NCI-H2227 (cell line): ENCODE measurements at regions not wholly inside any gene's neighbourhood (a gene's known extent, or its start where the extent isn't known, plus 50 kb on each side); places are given as distances from the start of the nearest gene placed in this dataset.
"Not testable (repeated sequence)": the region's sequence is repeated elsewhere in the genome, so short reads cannot be mapped to it uniquely, and the experiment has no call there.

Source experiments
- DNase-seq: peaks from one replicate; lab custom pipeline; 2025; ENCODE audit not compliant: unreplicated experiment; lab: John Stamatoyannopoulos, UW

DNA sequence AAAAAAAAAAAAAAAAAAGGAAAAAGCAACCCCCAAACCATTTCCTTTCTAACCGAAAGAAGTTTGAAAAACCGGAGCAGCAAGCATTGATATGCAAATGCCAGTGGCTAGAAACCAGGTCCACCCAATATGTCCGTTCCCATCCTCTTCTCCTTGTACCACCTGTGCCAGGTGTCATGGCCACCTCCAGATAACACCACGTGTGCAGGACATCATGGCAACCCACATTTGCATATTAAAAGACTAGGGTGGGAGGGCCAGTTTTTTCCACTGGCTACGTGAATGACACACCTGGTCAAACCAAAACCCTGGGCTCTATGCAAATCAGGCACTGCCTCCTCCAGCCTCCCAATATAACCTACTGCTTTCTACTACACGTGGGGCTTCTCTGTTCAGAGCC, 303.3 kb upstream of the GULP1 start:
- no peak for DNase-seq

- no peak for DNase-seq
These were observed 301.6 kb upstream of the GULP1 start for GRCh38 chr2:187989925-187990623.

GRCh38 chr2:187991389-187991788, 300.3 kb upstream of the GULP1 start:
- no peak for DNase-seq

DNA sequence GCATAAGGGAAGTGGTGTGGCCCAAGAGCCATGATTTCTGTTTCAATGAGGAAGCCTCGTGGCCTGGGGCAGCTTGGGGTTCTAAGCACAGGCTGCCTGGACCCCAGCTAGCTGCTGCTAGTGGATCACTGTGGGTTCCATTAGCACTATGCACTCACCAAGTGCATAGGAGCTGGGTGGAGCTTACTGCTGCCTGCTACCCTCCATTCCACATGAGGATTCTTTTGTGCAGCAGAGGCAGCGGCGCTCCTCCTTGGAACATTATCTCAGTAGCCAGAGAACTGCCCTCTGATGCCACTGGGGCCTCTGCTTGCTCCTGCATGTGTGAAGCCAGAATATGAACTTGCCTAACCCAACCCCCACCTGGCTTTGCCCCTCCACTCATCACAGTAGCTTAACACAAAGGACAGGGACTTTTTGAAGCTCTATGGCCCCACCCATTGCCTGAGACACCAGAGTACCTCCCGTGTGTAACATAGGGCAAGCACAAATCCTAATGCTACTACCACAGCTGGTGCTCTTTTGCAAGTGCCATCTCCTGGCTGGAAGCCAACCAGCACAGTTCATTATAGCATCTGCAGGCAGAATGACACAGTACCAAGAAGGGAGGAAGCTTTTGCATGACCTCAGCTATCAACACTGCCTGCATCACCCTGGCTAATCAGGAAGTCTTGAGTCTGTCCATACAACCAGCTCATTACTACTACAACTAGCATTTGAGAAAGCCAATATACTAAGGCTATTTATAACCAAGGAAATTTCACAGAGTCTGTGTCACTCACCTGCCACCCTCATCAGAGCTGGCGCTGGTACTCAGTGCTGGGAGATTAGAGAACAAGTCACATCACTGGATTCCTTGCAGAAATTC, 297.0 kb upstream of the GULP1 start:
- DNase-seq: peak; percentile 5

- no peak for DNase-seq
These were observed 296.1 kb upstream of the GULP1 start for GRCh38 chr2:187995556-187995955.

DNA sequence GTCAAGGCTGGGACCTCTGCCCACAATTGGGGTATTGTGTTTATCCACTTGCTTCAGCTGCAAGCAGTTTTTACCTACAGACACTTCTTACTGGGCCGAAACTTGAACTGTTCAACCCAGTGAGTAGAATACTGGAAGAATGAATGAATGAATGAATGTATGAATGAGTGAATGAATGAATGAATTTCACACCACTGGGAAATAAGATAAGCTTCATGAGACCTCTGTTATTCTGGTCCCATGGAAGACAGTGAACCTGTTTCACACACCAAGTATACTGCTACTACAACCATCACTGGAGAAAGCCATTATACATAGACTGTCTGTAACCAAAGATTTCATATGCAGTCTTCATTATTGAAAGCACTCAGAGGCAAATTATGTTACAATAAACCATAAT, 295.0 kb upstream of the GULP1 start:
- no peak for DNase-seq

DNA sequence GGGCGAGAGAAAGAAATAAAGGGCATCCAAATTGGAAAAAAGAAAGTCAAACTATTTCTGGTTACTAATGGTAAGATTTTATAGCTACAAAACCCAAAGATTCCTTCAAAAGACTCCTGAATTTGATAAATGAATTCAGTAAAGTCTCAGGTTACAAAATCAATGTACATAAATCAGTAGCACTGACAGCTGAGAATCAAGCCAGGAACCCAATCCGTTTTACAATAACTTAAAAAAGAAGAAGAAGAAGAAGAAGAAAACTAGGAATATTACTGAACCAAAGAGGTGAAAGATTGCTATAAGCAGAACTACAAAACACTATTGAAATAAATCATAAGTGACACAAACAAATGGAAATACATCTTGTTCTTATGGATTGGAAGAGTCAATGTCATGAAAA, 291.5 kb upstream of the GULP1 start:
- DNase-seq: no peak

DNA sequence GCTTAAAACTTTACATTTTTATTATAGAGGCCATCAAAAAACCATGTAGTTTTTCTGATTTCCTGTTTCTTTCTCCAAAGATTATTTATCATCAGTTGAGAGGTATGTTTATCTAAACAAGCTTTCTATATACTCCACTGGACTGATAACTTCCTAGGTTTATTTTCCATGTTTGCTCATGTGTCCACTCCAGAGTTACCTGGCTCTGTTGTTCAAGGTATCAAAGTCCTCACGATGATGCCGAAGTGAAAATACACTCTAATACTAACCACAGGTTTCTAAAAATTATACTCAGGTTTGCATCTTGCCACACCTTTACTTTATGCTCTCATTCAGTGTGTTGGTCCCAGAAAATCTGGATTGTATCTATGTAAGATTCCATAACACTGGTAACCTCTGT, 287.9 kb upstream of the GULP1 start:
- DNase-seq: no peak

DNA sequence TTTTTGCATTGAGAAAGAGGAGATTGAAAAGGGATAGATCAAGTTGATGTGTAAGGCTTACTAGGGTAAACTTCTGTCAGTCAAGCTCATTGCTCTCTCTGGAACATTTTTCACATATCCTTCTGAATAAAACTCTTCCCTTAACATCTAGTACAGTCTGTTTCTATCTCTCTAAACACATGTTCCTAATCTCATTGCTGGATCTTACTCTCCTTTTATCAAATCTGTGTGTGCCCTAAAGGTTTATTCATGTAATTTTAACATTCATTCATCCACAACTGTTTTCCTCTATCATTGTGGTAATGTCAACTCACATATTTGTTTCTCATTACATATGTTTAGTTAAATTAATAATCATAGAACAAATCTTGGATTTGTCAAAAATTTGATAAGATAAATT, 277.9 kb upstream of the GULP1 start:
- DNase-seq: no peak

DNA sequence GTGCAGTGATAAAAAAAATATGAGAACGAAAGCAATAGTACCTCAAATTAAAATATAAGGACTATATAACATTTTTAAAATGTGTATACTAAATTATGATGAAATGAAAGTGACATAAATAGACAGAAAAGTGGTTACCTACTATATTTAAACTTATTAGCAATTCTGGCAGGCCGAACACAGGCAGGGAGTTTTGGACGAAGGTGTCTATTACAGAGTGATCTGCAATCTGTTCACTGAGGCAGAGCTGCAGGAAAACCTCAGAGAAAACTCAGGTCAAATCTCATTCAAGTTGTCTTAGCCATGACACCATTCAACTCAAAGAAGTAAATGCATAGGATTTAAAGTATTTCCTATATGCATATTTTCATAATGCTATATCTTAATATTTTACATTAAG, 274.8 kb upstream of the GULP1 start:
- DNase-seq: no peak

- no peak for DNase-seq
These were observed 269.3 kb upstream of the GULP1 start for GRCh38 chr2:188022389-188022788.

GRCh38 chr2:188023035-188023434, 268.6 kb upstream of the GULP1 start:
- no peak for DNase-seq

GRCh38 chr2:188024811-188025210, 266.9 kb upstream of the GULP1 start:
- no peak for DNase-seq

DNA sequence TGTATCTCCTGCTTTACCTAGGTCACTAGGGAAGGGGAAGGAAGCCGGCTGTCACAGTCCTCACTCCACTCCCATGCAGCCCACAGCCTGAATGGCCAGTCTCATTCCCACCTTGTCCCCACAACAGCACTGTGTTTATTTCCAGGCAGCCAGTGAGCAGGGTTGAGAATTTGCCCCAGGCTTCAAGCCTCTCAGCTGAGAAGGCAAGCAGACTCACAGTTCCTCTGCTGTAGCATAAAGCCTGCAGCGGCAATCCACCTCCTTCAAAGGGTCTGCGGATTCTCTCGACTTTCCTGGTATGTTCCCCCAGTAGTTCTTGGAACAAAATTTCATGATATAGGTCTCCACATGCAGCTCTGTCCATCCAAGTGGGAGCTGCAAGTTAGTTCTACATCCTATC, 262.9 kb upstream of the GULP1 start:
- no peak for DNase-seq

GRCh38 chr2:188032306-188032705, 259.4 kb upstream of the GULP1 start:
- no peak for DNase-seq

DNA sequence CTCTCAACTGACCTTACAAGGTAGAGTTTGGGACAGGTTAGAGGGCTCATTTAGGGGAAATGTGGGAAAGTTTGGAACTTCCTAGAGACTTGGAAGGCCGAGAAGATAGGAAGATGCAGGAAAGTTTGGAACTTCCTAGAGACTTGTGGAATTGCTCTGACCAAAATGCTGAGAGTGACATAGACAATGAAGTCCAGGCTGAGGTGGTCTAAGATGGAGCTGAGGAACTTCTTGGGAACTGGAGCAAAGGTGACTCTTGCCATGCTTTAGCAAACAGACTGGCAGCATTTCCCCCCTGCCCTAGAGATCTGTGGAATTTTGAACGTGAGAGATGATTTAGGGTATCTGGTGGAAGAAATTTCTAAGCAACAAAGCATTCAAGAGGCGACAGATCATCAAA, 258.9 kb upstream of the GULP1 start:
- no peak for DNase-seq

- DNase-seq: not testable (repeated sequence)
These were observed 258.4 kb upstream of the GULP1 start for GRCh38 chr2:188033240-188033639.

- not testable (repeated sequence) for DNase-seq
These were observed 257.6 kb upstream of the GULP1 start for GRCh38 chr2:188034102-188034501.

- DNase-seq: not testable (repeated sequence)
These were observed 256.3 kb upstream of the GULP1 start for GRCh38 chr2:188035377-188035776.

- DNase-seq: not testable (repeated sequence)
These were observed 254.9 kb upstream of the GULP1 start for GRCh38 chr2:188036786-188037185.

DNA sequence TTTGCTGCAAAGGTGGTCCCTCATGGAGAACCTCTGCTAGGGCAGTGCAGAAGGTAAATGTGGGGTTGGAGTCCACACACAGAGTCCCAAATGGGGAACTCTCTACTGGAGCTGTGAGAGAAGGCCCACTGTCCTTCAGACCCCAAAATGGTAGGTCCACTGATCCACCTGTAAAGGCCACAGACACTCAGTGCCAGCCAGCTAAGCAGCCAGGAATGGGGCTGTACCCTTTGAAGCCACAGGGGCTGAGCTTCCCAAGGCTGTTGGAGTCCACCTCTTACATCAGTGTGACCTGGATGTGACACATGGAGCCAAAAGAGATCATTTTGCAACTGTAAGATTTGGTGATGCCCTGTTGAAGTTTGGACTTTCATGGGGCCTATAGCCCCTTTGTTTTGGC, 252.4 kb upstream of the GULP1 start:
- no peak for DNase-seq

DNA sequence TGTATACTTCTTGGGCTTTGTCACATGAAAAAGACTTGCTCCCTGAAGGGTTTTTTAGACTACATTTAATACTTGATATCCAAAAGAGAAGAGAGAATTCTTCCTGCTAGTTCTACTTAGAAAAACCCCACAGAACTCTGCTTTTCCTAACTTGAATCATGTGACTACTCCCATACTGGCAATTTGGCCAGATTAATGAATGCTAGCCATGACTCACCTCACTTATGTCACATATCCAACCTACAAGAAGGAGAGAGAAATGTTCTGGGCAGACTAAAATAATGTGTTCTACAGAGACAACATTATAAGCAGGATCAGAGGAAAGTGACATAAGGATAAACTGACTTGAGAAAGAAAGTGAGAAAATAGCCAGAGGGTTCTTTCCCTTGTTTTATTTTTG, 249.3 kb upstream of the GULP1 start:
- no peak for DNase-seq
